Stimulated activated CD4-positive, alpha-beta T cell treated with anti-CD3 and anti-CD28 coated beads, Interleukin-1b, Interleukin-23, amount 100 ng/mL, for 48 hours (primary cell): ENCODE measurements at regions not wholly inside any gene's neighbourhood (a gene's known extent, or its start where the extent isn't known, plus 50 kb on each side); places are given as distances from the start of the nearest gene placed in this dataset.

ENCODE experiments used
- DNase-seq: peaks from one replicate; pipeline ENCODE4 v3.0.0-alpha.2; 2020

DNA sequence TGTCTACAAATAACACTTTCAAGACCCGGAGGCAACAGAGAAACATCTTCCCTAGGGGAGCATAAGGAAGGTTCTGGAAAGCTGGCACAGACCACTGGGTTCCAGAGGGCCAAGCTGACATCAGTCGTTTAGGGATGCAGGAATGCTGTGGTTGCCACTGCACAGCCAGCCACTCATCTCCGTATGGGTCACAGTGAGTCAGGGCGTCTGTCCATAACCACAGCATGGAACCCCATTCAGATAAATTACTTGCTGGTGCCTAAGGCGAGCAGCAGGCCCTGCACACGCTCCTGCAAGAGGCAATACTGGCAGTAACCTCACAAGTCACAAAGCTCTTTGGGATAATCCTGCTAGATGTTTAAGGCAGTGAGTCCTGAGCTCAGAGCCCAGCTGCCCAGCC lies 140.9 kb upstream of the UBL3 start:
- DNase-seq, result no peak

DNA sequence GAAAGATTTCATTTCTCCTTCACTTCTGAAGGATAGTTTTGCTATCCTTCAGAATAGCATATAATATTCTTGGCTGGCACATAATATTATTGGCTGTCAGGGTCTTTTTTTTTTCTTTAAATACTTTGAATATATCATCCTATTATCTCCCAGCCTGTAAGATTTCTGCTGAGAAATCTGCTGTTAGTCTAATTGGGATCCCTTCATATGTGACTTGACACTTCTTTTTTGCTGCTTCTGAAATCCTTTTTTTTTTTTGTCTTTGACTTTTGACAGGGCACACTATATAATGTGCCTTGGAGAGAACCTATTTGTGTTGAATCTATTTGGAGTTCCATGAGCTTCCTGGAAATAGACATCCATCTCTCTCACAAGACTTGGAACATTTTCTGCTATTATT lies 136.9 kb upstream of the UBL3 start:
- DNase-seq, result no peak

DNA sequence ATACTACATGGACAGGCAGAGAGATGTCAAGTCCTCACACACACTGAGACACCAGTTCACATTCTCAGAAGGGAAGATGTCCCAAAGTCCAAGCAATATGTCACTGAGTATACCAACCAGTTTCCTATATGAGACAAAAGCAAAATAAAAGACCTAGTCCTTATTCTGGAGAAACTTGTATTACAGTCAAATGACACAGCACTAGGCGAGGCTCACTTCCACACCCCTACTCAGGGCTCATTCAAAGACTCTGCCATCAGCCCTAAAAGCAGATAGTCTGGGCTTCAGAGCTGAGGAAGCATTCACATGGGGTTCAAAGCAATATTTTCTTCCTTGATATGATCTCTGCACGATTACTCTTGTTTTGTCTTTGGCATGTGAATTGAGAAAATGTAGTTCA lies 129.9 kb upstream of the UBL3 start:
- DNase-seq, result no peak

DNA sequence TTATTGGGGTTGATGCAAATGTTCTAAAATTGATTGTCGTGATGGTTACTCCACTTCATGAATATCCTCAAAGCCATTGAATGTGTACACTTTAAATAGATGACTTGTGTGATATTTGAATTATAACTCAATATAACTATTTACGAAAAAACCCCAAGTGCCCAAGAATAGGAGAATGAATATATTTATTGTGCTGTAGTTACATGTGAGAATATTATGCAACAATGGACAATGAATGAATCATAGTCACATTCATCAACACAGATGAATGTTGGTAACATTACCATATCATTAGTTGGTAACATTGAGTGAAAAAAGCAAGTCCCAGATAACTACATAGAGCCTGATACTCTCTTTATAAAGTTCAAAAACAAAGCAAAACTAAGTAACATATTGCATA lies 127.8 kb upstream of the UBL3 start:
- no peak for DNase-seq

DNA sequence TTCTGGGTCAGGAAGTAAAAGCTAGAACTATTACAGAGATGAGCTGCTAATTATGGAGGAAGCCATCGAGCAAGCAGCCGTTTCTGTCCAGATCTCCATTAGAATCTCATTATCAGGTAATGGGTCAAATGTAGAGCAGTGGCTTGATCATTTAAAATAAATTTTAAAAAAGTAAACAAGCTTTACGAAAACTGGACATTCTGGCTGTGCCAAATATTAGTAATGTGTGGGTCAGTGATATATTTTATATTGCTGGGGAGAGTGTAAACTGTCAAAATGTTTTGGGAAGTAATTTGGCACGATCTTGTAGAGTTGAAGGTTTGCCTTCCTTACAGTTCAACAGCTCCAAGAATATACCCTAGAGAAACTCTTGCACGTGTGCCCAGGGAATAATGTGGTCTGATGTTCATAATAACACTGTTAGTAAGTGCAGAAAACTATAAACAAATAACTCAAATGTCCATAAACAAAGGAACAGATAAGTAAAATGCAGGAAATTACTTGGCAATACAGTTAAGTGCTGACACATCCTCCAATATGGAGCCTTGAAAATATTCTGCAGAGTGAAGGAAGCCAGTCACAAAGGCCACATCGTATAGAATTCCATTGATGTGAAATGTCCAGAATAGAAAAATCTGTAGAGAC lies 127.2 kb upstream of the UBL3 start:
- DNase-seq, result no peak

DNA sequence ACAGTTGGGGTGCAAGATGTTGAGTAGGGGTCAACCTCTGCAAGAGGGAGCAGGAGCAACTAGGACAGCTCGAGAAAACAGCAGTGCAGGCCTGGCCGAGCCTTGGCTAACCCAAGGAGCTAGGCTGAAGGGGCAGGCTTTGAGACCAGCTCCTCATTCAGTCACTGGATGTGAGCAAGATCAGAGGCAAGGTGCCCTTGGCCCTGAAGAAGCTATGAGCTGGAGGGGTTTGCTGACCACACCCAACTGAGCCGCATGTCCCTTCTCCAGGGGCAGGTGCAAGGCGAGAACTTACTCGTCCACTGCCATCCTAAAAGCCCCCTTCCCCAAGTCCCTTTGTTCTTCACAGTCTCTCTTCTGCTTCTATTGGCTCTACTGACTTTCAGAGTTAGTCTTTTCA lies 126.1 kb upstream of the UBL3 start:
- DNase-seq, result no peak

DNA sequence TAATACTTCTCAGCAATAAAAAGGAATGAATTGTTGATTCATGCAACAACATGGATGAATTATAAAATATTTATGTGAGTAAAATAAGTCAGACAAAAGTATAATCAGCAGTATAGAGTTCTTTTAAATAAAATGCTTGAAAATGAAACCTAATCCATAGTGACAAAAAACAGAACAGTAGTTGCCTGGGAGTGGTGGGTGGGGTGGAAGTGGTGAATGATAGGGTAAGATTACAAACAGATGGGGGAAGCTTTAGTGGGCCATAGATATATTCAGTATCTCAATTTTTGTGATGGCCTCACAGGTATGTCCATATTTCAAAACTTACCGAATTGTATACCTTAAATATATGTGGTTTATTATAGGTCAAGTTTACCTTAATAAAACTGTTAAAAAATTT lies 124.9 kb upstream of the UBL3 start:
- no peak for DNase-seq

DNA sequence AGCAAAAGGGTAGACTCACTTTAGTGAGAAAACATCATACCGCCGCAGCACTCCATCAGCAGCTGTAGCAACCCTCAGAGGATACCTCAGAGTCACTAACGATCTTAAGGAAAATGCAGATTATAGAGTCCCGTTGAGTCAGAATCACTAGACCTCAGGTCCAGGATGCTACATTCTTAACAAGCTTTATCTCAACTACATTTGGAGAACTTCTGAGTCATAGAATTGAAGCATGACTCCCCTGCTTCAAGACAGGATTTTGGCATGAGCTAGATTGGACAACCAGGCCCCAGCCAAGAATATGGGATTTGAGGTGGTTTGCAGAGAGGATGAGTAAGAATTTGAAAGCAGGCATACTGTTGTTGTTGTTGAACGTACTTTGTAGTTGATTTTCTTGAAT lies 118.9 kb upstream of the UBL3 start:
- DNase-seq, result no peak

DNA sequence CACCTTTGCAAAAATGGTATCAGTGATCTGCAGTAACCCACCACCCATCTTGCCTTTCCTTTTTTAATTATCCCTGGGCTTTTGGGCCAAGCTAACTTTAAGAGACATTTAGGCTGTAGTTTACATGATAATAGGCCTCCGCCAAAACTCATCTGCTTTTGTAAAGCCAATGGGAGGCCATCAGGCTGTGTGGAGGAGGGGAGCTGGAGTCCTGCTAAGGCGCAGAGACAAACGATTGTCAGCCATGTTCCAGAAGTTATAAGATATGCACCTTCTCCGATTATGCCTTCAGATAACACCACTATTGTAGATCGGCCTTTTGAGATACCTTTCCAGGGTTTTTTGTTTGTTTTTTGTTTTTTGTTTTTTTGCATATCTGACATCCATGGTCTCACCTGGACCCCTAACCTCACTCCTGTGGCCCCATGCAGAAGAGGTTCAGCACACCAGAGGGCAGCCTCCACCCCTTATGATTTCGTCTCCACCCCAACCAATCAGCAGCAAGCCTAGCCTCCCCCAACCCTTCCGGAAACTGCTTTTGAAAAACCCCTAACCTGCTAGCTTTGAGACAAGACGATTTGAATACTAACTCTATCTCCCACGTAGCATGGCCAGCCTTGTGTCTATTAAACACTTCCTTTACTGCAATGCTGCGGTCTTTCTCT lies 113.9 kb upstream of the UBL3 start:
- no peak for DNase-seq

DNA sequence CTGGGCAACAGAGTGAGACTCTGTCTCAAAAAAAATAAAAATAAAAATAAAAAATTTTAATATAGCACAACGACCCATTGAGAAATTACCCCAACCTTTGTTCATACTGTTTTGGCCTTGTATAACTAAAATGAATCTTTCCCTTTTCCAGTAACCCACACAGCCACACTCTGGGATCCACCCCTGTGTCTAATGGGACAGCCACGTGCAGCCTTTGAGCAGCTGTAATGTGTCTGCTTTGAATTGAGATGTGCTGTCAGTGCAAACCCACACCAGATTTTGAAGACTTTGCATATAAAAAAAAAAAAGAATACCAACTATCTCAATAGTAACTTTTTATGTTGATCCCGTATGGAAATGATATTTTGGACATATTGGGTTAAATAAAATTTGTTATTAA lies 112.7 kb upstream of the UBL3 start:
- DNase-seq, result no peak

DNA sequence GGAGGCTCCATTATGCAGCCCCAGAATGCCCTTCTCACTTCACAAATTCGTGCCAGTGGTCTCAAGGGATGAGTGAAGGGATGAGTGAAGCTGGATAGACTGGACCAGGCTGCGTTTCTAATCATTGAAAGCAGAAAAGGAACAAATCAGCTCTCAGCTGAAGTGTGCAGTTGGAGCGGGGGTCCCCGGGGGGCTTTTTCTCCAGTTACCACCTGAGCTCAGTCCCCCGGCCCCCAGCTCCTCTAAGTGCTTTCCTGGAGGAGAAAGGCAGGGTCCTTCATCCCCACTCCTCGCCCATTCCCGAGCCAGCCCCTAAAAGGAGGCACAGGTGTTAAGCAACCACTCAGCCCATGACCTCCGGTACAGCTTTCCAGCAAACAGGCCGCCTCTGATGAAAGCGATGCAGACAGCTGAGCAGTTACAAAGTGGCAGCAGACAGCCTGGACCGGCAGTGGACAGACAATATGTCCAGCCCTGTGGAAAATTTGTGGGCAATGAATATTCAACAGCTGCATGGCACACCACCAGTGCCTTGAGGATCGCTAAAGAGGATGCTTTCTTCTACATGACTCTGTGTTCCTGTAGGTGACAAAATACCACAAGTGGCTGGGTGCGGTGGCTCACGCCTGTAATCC lies 110.7 kb upstream of the UBL3 start:
- no peak for DNase-seq

DNA sequence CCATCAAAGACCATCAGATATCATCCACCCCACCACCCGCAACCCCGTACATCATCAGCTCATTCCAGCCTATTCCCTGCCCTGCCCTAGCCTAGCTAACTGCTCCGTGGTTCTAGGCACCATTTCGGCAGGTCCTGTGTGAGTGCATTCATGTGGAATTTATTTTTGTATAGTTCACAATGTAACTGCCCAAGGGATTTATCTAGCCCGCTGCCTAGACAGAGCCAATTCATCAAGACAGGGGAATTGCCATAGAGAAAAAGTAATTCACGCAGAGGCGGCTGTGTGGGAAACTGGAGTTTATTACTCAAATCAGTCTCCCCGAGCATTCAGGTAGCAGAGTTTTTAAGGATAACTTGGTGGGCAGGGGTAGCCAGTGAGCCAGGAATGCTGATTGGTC lies 109.2 kb upstream of the UBL3 start:
- no peak for DNase-seq

DNA sequence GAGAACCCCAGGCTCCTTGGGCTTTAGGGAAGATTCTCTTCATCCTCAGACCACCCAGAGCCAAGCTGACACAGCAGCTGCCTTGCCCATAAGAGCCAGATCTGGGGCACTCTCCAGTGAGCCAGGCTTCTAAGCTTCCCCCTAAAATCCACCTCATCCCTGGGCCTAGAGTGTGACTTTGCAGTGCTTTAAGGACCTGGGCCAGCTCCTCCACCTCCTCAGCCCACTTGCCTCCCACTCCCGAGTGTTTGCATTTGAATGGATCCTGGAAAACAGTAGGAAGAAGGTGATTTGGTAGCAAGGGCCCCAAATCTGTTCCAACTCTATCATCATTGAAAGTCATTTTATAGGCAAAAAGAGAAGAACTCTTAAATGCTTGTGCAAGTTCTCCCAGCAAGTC lies 108.7 kb upstream of the UBL3 start:
- DNase-seq, result no peak

DNA sequence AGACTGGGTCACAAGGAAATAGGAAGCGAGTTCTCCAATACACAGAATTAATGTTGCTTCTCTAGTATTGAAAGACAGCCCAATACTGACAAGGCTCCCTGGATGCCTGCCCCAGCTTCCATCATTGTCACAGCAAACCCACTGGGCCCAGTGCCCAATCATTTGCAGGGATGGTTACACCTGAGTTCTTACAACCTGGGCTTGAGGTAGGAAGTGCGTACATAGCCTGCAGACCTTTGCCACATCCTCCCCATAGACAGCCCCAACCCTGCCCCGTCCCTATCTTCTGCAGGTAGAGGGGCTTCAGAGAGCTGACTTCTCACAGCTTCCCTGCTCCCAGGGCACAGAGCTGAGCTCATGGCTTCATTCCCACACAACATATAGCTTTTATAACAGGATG lies 108.1 kb upstream of the UBL3 start:
- DNase-seq, result no peak

DNA sequence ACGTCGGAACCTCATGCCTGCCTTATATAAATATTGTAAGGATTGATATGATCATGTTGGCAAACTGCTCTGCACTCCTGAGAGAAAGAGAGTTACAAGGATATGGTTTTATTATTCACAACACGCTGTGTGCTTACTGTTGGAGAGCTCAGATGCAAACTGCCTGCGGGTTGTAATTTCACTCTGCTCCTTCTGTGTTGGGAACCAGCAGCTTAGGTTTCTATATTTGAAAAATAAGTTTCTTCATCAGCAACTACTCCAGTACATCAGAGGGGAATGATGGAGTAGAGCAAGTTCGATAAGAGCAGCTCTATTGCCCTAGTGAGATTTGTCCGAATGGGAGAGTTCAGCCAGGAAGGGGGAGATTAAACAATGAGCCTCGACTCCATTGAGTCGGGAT lies 106.9 kb upstream of the UBL3 start:
- no peak for DNase-seq

DNA sequence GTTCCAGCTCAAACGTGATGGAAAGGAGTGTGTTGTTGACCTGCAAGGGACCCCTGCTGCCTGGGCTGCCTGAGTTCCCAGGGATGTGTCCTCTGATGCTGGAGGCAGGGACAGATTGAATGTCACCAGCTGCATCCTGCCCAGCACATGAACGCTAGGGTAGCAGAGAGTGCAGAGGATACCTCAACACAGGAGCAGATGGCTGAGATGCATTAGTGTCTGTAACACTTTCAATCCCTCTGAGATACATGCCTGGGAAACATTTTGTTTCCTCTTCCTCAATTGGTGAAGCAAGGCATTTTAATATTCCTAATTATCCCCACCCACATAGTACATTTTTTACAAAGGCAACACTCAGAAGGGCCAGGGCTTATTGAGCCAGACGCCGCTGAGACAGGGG lies 106.4 kb upstream of the UBL3 start:
- no peak for DNase-seq

DNA sequence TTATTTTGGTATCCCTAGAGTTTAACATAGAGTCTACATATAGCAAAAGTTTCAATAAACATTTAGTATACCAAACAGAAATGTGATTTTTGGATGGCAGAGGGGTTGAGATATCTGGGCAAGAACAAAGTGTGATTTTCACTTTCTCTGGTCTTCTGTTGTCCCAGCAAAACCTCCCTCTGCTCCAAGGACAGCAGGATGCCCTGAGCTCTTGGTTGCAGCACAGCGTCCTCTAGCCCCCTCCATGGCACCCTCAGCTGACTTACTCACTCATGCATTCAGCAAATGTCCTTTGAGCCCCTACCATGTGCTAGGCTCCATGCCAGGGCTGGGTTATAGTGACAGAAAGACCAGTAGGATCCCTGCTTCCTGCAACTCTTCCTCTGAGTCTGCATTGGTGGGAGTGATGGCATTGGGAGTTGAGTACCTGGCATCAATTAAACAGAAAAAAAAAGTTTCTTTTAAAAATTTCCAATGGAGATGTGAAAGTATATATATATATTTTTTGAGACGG lies 104.8 kb upstream of the UBL3 start:
- DNase-seq, result no peak

DNA sequence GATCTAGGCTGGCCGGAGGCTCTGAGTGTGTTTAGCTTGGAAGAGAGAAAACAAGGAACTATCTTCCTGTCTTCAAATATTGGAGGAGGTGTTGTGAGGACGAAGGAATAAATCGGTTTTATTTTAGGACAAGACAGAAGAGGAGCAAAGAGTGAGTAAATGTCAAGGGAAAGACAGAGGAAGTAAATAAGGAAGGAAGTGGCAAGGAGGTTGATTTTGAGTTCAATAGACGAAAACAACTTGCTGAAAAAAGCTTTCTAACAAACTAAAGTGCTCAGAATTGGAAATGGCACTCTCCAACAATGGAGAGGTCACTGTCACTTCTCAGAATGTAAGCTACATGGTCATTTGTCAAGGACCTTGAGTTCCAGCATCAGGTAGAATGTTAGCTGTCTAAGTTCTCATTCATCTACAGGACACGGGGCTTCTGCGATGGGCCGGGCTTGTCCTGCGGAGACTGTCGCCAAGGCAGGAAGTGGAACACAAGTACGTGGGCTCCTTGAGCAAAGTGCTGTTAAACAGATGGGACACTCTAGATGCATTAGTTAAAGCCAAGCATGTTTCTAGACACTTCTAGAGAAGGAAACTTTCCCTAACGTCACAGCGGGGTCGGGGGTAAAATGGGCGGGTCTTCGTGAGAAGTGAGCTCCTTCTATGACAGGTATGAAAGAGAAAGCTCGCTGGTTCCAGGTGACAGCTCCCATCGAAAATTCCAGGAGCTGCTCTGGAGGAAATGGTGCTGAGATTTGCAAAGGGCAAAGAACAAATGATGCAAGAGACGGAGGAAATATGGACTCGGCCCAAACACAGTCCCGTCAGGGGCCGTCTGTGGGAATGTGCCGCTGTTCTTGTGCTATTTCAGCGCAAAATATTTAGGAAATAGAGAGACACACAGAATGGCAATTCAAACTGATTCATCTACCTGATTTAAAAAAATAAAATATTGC lies 103.9 kb upstream of the UBL3 start:
- peak; percentile 33 for DNase-seq

DNA sequence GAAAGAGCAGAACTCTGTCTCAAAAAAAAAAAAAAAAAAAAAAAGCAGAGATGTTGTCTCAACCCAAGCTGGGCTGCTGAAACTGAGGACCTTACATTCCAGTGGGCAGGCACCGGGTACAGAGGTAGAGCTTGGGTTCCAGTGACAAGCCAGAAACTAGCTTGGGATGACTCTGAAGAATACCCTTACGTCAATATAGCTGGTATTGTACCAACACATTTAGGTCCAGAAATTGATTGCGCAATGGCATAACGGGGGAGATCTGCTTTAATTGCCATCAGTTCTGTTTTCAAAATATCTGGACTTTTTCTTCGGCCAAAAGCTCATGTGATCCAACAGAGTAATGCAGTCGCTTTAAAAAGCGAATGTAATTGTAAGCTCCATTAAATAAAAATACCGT lies 103.1 kb upstream of the UBL3 start:
- DNase-seq, result no peak

DNA sequence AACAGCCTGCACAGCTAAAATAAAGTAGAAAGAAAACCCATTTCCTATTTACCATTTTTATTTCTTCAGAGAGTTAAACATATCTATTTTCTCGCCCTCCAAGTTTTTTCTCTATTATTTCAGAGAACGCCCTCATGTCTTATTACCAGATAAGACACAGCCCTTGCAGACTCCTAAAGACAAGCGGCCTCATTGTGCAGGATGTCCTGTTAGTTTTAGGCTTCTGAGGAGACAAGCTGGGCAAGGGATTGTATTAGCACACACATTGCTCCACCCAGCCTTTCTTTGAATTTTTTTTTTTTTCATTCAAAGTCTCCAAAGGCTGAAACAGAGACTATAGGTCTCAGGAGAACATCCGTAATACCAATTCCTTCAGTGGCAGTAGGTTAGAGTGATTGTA lies 101.8 kb upstream of the UBL3 start:
- no peak for DNase-seq

DNA sequence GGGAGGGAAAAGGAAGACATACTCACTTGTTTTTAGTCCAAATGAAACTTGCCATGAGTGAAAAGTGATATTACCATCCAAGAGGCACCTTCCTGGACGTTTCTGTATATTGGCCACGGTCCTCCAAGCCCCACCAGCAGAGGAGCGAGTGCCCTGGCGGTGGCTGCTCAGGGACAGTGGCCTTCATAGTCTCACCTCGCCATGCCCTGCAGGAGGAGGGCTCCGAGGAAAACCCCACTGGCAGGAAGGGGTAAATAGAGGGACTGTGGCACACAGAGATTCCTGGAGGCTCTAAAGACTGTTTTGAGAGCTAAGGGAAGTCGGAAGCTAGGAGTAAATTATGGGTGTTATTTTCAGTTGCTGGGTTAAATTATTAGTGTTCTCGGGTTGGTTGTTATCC lies 98.4 kb upstream of the UBL3 start:
- no peak for DNase-seq

DNA sequence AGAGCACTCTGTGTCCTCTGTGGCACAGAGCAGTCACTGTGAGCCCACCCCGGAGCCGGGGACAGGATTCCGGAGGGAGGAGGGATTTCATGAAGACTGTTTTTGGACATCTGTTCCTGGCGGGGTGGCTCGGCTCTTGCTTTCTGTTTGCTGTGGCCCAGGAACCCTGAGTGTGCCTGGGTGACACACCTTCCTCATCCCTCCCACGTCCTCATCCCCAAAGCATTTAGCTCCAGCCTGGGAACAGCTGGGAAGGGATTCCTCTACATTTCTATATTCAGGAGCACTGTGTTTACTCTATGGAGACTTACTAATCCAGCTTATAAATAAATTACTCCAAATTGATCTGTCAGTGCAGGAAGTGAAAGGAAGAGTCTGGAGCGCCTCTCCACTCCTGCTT lies 97.8 kb upstream of the UBL3 start:
- DNase-seq, result no peak

DNA sequence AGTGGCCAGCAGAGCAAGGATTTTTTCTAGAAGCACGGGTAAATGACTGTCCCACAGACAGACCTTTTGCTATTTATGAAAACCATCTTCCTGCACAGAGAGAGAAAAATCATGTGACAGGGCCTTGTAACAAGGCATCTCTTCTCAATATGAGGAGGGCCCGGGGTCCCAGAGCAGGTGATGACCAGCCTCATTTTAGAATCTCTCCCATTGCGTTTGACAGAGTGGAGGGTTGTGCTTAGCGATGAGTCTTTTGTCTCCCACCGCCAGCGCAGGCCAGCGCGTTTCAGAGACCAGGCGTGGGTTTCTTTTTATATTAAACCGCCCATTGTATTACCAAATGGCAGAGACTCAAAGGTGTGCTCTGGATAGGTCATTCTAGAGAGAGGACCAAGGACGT lies 97.4 kb upstream of the UBL3 start:
- DNase-seq, result no peak
